ES-I3 (cell line): ENCODE measurements at regions not wholly inside any gene's neighbourhood (a gene's known extent, or its start where the extent isn't known, plus 50 kb on each side); places are given as distances from the start of the nearest gene placed in this dataset.
"Not testable (repeated sequence)": the region's sequence is repeated elsewhere in the genome, so short reads cannot be mapped to it uniquely, and the experiment has no call there.

Experiments
- H3K36me3 ChIP-seq: 2 replicates; pipeline ENCODE4 v1.6.1; 2013; ENCODE audit warnings: mild to moderate bottlenecking, low read length, control low read depth, moderate library complexity; ENCODE audit not compliant: insufficient read depth
- H3K4me1 ChIP-seq: 2 replicates; pipeline ENCODE4 v1.6.1; 2013; ENCODE audit warnings: mild to moderate bottlenecking, control low read depth, low read length; ENCODE audit not compliant: insufficient read depth
- H3K9ac ChIP-seq: 2 replicates; pipeline ENCODE4 v1.6.1; 2013; ENCODE audit warnings: low read depth, mild to moderate bottlenecking, low read length, moderate library complexity
- H3K9me3 ChIP-seq: 2 replicates; pipeline ENCODE4 v1.6.1; 2013; ENCODE audit warnings: mild to moderate bottlenecking, low read length, moderate library complexity; ENCODE audit not compliant: control insufficient read depth, insufficient read depth

- no peaks in the 10 kb centered on the region for H3K36me3 ChIP-seq
- H3K4me1 ChIP-seq, result no peaks in the 10 kb centered on the region
- no peaks in the 10 kb centered on the region for H3K9me3 ChIP-seq
- H3K9ac ChIP-seq, result no peak overlapping the region
Observed at GRCh38 chr3:118512301-118512700, 522.3 kb downstream of the IGSF11 start.

- H3K9ac ChIP-seq, result no peak overlapping the region
- no peaks in the 10 kb centered on the region for H3K4me1 ChIP-seq
- no peaks in the 10 kb centered on the region; the same call in 1 of the 2 replicates for H3K36me3 ChIP-seq
- 0 out of 2 replicates have a peak, but pooled peaks cover 3% of the 10 kb centered on the region for H3K9me3 ChIP-seq
Observed at GRCh38 chr3:118525077-118525476, 509.6 kb downstream of the IGSF11 start.

GRCh38 chr3:118526758-118527513 lies 507.7 kb downstream of the IGSF11 start:
- Histone ChIP-seq H3K9me3 (0 out of 2 replicates have a peak, but pooled peaks cover 3% of the 10 kb centered on the region), H3K9ac (no peak overlapping the region), H3K4me1 (no peaks in the 10 kb centered on the region), H3K36me3 (no peaks in the 10 kb centered on the region; the same call in 1 of the 2 replicates)

- no peaks in the 10 kb centered on the region for H3K4me1 ChIP-seq
- no peaks in the 10 kb centered on the region; the same call in 1 of the 2 replicates for H3K36me3 ChIP-seq
- 0 out of 2 replicates have a peak, but pooled peaks cover 3% of the 10 kb centered on the region for H3K9me3 ChIP-seq
- H3K9ac ChIP-seq, result no peak overlapping the region
Observed at GRCh38 chr3:118527514-118528044, 507.1 kb downstream of the IGSF11 start.

GRCh38 chr3:118529554-118529953 lies 505.1 kb downstream of the IGSF11 start:
- Histone ChIP-seq H3K36me3 (no peaks in the 10 kb centered on the region; the same call in 1 of the 2 replicates), H3K9ac (no peak overlapping the region), H3K9me3 (0 out of 2 replicates have a peak, but pooled peaks cover 3% of the 10 kb centered on the region), H3K4me1 (no peaks in the 10 kb centered on the region)

GRCh38 chr3:118530350-118530922 lies 504.2 kb downstream of the IGSF11 start:
- Histone ChIP-seq H3K9ac (no peak overlapping the region), H3K36me3 (no peaks in the 10 kb centered on the region; the same call in 1 of the 2 replicates), H3K4me1 (no peaks in the 10 kb centered on the region), H3K9me3 (0 out of 2 replicates have a peak, but pooled peaks cover 3% of the 10 kb centered on the region)

- H3K9me3 ChIP-seq, H3K36me3 ChIP-seq, H3K9ac ChIP-seq, H3K4me1 ChIP-seq: not testable (repeated sequence)
Observed at GRCh38 chr3:118530927-118531356, 503.7 kb downstream of the IGSF11 start.

GRCh38 chr3:118531816-118532215 lies 502.8 kb downstream of the IGSF11 start:
- H3K4me1 ChIP-seq, result no peaks in the 10 kb centered on the region
- 0 out of 2 replicates have a peak, but pooled peaks cover 3% of the 10 kb centered on the region for H3K9me3 ChIP-seq
- no peaks in the 10 kb centered on the region; the same call in 1 of the 2 replicates for H3K36me3 ChIP-seq
- H3K9ac ChIP-seq, result no peak overlapping the region

- Histone ChIP-seq H3K36me3 (no peaks in the 10 kb centered on the region), H3K4me1 (no peaks in the 10 kb centered on the region), H3K9ac (no peak overlapping the region), H3K9me3 (0 out of 2 replicates have a peak, but pooled peaks cover 3% of the 10 kb centered on the region)
Observed at GRCh38 chr3:118533676-118534075, 501.0 kb downstream of the IGSF11 start.

- Histone ChIP-seq H3K36me3 (no peaks in the 10 kb centered on the region), H3K4me1 (no peaks in the 10 kb centered on the region), H3K9ac (no peak overlapping the region), H3K9me3 (0 out of 2 replicates have a peak, but pooled peaks cover 1% of the 10 kb centered on the region)
Observed at GRCh38 chr3:118534519-118534918, 500.1 kb downstream of the IGSF11 start.

GRCh38 chr3:118536764-118537163 lies 497.9 kb downstream of the IGSF11 start:
- Histone ChIP-seq H3K4me1 (no peaks in the 10 kb centered on the region), H3K9me3 (no peaks in the 10 kb centered on the region), H3K9ac (no peak overlapping the region), H3K36me3 (no peaks in the 10 kb centered on the region)

GRCh38 chr3:118537454-118537853 lies 497.2 kb downstream of the IGSF11 start:
- Histone ChIP-seq H3K36me3 (no peaks in the 10 kb centered on the region), H3K9me3 (no peaks in the 10 kb centered on the region), H3K4me1 (no peaks in the 10 kb centered on the region), H3K9ac (no peak overlapping the region)

GRCh38 chr3:118538187-118538586 lies 496.5 kb downstream of the IGSF11 start:
- H3K36me3 ChIP-seq, result no peaks in the 10 kb centered on the region
- no peaks in the 10 kb centered on the region for H3K9me3 ChIP-seq
- H3K9ac ChIP-seq, result no peak overlapping the region
- H3K4me1 ChIP-seq, result no peaks in the 10 kb centered on the region

- not testable (repeated sequence) for H3K9ac ChIP-seq, H3K9me3 ChIP-seq, H3K36me3 ChIP-seq
- H3K4me1 ChIP-seq, result peaks cover 13% of the 10 kb centered on the region; the same call in 1 of the 2 replicates
Observed at GRCh38 chr3:118539820-118540447, 494.7 kb downstream of the IGSF11 start.
